Mucosa of gallbladder (tissue), 1 donor: ENCODE measurements at regions not wholly inside any gene's neighbourhood (a gene's known extent, or its start where the extent isn't known, plus 50 kb on each side); places are given as distances from the start of the nearest gene placed in this dataset.

ENCODE experiments used
- DNase-seq: peaks from one replicate; pipeline ENCODE4 v3.0.0-alpha.2; 2020; ENCODE audit warnings: low spot score
- donor health status: DM: no; HTN: no; CAD: no.

GRCh38 chr5:135120951-135121350 lies 86.9 kb upstream of the PITX1 start:
- no peak for DNase-seq

DNA sequence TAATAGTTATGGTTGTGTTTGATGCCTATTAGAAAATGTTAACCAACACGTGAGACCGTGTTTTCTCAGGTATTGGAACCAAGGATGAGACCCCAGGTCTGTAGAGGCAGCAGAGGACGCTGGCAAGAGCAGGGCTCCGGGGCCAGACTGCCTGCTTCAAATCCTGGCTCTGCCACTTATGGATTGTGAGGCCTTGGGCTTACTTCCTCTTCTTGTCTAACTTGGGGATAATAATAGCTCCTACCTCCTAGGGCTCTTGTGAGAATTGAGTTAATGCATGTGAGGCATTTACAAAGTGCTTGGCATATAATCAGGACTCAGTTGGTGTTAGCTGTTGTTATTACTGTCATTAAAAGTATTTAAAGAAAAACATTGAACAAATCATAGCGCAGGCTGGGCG lies 85.5 kb upstream of the PITX1 start:
- DNase-seq = no peak

GRCh38 chr5:135117590-135117989 lies 83.6 kb upstream of the PITX1 start:
- DNase-seq = no peak

DNA sequence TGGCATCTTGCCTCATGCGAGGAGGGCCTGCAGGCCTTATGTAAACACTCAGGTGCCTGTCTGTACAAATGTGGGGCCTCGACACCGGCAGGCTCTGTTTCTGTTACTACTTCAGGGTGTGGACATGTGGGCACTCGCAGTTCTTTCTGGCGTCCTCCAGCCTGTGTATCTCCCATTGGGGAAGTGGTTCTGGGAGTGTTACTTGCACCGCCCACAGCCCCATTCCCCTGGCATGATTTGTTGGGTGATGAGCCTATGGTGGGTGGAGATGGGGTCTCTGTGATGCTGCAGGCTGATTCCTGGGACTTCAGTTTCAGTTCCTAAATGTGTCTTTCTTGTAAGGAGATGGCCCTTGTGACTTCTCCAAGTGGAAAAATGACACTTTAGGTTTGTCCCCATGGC lies 82.1 kb upstream of the PITX1 start:
- no peak for DNase-seq

DNA sequence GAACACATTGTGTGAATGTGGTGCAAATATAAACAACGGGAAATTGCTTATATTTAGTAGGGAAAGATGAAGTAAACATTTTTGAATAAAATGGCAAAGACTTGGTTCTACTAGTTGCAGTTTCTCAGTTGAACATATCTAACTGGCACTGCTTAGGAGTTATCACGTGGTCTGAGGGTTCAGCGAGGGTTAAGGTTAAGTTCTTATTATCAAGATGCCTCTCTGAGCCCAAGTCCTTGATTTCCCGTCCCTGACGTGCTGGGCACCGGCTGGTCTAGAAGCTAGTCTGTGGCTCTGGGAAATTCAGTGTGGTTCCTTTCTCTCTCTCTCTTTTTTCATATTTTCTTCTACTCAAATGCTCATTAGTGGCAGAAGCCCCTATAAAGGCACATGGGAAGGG lies 81.6 kb upstream of the PITX1 start:
- DNase-seq = no peak

DNA sequence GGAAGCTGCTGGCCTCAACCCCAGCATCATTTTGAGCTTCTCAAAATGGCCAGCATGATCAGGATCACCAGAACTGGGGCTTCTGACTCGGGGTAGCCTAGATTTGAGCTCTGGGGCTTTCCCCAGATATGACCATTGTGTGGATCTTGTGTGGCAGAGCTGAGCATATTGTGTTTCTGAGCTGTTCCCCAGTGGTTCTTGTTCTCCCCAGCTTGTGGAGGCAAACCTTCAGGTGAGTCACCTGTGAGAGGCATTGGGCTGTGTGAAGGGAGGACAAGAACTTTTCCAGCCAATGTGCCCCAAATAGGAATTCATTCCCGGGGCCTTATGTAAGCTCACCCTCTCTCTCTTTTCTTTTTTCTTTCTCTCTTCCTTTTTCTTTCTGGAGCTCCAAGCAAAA lies 80.7 kb upstream of the PITX1 start:
- no peak for DNase-seq

DNA sequence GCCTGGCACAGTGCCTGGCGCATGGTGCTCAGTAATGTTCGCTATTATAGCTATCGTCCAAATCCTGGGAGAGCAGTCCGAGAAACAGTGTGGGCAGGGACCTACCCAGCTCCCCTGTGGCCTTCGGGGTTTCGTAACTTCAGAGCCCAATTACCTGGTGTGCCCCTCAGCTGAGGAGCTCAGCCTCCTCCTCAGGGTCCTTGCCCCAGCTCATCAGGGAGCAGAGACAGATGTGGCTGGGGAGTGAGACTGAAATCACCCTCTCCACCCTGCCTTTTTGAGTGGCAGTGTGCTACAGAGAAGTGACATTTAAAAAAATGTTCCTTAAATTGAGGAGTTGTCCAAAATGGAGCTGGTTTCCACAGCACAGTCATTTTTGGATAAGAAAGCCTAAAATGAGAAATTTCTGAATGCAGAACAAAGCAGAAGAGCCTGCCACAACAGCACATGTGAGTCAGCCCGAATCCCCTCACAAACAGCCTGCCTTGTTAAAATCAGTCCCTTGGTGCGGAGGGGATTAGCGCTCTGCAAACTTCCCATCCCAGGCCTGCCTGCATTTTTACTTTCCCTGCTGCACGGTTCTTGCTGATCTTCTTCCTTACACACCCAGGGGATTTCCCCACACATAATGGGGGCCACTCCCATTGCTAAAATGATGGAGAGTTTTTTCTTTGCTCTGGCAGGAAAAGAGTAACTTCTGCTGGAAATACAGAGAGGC lies 78.1 kb upstream of the PITX1 start:
- no peak for DNase-seq

DNA sequence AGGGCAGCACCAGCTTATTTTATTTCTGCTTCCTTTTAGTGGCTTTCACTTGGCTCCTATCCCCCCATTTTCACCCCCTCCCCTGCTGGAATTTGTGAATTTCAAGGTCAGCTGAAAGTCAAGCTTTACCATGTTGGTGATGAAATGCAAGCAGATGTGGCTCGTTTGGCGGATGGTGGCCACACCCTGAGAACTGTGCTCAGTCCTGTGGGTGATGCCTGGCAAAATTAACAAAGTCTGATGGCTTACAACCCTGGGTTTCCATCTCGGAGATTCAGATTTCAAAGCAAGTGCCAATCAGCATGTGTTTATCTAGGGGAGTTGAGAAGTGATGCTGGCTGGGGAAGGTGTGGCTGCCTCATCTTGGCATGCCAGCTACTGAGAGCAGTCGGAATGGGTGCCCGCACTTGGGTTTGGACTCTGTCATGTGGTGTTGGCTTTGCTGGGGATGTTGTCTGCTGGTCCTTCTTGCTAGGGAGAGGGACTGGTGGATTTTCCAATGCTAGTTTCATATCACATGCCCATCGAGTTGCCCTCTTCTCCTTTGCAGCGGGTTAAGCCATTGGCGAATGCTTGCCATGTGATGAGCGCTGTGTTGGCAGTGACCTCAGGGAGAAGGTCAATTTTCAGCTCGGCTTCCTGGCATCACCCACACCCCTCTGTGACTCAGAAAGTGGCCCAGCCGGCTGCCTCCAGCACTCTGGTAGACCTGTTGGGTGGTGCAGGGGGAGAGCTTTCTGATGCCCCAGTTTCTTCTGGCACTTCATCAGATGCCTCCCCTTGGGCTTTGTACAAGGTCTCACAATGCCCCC lies 77.0 kb upstream of the PITX1 start:
- DNase-seq = no peak

DNA sequence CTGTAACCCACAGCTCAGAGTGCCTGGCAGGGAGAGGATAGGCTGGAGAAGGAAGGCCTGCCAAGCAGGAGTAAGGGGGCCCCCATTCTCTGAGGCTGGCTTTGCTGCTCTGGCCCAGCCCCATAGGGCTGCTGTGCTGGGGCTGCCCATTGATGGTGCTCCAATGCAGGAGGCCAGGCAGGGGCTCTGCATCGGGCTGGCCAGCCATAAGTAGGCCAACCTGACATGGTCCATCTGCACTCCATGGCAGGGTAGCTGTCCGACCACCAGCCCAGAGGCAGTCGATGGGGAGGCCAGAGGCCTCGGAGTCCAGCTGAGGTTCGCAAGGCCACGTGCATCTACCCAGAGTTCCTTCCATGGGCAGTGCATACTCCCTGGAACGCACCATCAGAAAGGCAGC lies 75.0 kb upstream of the PITX1 start:
- DNase-seq = no peak

DNA sequence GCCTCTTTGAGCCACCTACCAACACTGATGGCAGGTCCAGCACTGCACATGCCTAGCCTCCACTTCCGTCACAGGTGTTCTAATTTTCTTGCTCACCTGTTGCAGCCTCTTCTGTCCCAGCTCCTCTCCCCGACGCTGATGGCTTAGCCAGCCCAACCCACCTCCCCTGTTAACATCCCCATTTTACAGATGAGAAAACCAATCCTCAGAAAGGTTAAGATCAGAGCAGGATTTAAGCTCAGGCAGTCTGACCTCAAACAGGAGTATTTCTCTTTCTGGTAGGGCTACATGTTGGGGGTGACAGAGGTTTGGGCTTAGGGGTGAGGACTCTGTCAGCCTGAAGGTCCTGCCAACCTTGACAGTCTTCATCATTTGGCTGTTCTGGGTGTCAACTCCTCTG lies 74.5 kb upstream of the PITX1 start:
- DNase-seq = no peak

DNA sequence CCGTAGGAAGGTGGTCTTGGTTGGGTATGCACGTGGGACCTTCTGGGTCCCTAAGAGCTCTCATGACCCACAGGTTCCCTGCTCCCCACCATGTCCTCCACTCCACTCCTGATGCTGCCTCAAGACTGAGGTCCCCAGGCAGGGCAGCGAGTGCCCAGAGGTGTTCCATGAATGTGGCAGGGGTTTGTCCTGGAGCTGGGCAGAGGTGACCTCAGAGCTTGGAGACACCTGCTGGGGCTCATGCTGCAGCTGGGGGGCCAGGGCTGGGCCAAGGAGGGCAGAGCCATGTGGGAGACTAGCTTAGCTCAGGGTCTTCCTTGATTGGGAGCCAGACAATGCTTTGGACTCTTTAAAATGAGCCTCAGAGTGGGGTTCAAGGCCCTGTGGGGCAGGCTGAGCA lies 74.0 kb upstream of the PITX1 start:
- DNase-seq = no peak

DNA sequence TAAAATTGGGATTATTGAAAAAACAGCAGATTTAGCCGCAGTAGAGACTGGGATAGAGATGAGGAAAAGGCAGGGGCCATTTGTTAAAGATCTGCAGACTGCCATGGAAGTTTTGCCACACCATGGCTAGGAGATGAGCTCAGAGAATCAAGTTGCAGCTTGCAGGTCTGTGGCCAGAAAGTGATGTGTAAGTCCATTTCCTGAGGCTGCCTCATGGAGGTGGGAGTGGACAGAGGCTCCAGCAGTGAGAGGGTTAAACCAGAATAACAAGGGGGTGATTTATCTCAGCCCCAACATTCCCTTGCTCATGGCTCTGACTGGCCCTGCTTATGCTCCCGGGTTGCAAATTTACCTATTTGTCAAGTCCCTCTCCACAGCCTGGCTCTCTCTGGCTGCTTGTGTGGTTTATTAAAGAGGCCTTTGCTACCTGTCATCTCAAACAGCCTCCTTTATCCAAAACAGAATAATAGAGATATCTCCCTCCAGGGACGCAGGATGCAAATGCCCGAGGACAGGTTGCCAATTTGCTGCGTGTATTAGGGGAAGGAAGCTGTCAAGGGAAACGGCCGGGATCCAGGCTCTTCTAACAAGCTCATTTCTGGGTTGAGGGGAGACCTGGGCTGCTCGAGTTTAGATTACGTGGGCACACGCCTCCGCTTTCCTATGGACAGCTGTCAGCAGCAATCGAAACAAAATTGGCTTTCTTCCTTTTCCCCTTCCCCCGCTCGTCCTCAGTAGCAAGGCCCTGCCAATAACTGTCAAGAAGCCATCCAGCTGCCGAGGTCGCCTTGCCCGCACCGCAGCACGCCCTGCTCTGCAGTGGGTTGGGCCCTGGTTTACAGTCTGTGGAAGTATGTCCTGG lies 72.8 kb upstream of the PITX1 start:
- no peak for DNase-seq

DNA sequence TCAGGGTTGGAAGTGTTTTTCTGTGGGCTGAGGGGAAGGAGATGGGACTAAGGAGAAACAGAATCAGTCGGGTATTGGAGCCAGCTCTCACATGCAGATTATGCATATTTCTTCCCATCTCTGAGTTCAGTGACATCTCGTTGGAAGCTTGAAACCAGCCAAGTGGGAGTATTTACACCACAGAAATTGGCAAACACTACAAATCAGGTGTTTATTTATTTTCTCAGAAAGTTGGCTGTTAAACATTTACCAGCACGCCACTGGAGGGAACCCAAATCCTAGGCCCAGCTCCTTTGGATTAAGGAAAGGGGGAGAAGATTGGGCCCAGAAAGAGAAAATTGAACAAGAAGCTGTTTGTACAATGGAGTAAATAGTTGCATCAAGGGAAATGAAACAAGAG lies 72.1 kb upstream of the PITX1 start:
- no peak for DNase-seq

GRCh38 chr5:135105105-135105484 lies 71.1 kb upstream of the PITX1 start:
- DNase-seq = no peak

- no peak for DNase-seq
These were observed 69.5 kb upstream of the PITX1 start for GRCh38 chr5:135103575-135103853.

DNA sequence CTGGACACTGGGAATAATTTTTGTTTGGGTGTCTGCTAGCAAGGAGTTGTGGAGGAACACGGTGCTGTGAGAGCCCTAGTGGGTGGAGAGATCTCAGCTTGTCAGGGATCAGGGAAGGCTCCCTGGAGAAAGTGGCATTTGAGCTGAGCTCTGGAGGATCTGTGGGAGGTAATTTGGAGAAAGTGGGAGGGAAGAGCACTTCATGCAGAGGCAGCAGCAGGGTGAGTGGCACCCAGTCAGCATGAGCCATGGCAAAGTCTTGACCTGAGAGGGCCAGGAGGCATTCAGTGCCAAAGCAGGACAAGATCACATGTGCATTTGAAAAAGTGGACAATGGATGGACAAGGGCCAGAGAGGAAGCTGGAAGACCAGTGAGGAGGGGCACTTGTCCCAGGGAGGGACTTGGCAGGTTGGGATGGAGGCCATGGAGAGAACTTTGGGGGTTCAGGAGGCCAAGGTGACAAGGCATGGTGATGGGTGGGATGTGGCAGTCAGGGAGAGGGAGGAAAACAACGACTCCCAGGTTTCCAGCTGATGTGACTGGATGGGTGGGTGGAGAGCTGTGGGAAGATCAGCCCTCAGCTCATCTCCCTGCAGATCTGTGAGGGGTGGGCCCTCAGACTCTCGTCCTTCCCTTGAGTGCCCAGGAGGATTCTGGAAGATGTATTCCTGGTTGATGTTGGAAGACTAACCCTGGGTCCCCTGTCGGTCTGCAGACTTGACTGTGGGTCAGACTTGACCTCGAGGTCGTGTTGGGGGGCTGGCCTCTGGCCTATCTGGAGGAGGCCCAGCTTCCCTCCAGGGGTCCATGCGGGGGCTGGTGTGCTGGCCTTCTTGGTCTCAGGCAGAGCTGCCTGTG lies 68.9 kb upstream of the PITX1 start:
- no peak for DNase-seq

GRCh38 chr5:135100431-135100830 lies 66.4 kb upstream of the PITX1 start:
- no peak for DNase-seq

DNA sequence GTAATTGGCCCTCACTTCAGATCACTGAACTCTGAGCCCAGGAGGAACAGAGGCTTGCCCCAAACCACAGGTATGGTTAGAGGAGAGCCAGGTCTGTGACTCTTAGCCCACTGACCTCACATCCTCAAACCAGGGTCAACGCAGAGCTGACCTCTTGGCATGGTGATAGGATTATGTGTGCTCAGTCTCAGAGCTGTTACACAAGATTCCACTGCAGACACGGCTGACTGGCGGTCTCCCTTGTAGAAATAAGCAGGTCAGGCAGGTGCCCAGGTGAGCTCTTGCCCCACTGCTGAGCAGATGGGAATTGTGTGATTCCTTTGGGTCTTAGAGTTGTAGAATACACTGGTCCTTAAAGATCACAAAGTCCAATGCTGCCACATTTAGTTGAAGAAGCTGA lies 66.0 kb upstream of the PITX1 start:
- no peak for DNase-seq

- no peak for DNase-seq
These were observed 63.4 kb upstream of the PITX1 start for GRCh38 chr5:135097390-135097789.

DNA sequence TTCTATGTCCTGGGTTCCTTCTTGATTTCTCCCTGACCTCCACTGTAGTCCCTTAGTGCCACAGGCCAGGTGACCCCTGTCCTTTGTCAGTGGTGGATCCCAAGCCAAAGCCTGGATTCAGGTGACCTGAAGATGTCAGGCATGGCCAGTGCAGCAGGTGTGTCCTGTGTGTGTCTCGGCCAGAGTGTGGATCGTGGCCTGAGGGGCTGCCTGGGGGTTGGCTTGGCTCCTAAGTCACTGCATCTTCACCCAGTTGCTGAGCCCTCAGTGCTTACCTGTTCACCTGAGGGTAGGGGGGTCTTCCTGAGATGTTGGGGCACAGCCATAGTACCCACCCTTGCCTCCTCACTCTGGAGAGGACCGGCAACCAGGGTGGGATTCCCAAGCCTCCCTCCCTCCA lies 61.8 kb upstream of the PITX1 start:
- DNase-seq = no peak

GRCh38 chr5:135095052-135095715 lies 61.2 kb upstream of the PITX1 start:
- DNase-seq = no peak
